Loucy (cell line): ENCODE measurements at regions not wholly inside any gene's neighbourhood (a gene's known extent, or its start where the extent isn't known, plus 50 kb on each side); places are given as distances from the start of the nearest gene placed in this dataset.

ENCODE experiments used
- CTCF ChIP-seq: fragments of 200-600 bp; sonication (generic); conservative IDR thresholded peaks from 2 replicates; pipeline ENCODE4 v1.5.1; 2014; ENCODE audit warnings: mild to moderate bottlenecking, antibody characterized with exemption, low read length
- EZH2phosphoT487 ChIP-seq: fragments of 200-600 bp; IDR thresholded peaks from 2 replicates; pipeline ENCODE4 v1.6.1; 2018; ENCODE audit warnings: antibody characterized with exemption, mild to moderate bottlenecking, moderate library complexity, borderline replicate concordance

GRCh38 chr5:118675247-118675646 is 313.1 kb downstream of the DTWD2 start:
- TF ChIP-seq CTCF (no peak), EZH2phosphoT487 (no peak)
